ENCODE measurements at regions not wholly inside any gene's neighbourhood (a gene's known extent, or its start where the extent isn't known, plus 50 kb on each side); places are given as distances from the start of the nearest gene placed in this dataset.
A peak's percentile ranks its signal among the peaks of the same experiment; 100 is the strongest.

DNA sequence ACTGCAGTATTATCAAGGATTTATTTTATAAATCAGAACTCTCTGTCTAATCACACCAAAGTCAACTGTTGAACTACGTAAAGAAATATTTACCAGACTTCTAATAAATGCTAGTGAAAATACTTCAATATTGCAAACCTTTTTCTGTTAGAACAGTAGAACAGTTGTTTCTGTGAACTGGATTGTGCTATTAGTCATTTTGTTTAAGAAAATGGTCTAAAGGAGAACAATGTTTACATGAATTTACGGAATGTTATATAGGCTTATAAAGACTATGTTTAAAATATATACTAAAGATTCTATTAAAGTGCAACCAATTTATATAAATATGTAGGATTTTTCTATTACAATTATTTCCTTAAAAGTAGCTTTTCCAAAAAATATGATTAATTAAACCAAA lies 471.4 kb downstream of the FSCB start:
- DNase-seq (ENCODE audit: low spot score in 2 of 2) (no peak), FAIRE-seq (no peak)

DNA sequence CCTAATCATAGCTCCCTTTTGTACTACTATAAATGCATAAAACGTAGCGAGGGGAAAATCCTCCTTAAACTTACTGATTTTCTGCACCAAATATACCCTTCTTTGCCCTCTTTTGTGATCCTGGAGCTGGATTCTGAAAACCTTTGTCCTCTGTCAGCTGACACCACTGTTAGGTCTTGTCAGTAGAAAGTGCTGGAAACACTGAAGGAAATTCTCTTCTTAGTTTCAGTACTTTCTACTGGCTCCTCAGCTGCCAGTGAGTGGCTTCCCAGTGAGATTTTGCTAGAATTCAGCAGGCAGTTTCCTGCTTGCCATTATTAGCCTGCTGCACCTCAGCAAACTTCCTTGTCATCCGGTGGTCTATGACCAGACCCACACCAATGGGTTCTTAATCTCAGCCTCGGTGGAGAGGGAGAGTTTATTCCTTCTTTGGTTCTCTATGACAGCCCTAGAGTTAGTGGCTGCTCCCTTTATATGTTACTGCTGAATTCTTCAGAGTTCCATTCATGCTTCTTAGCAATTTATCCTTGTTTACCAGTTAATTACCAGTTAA lies 476.2 kb downstream of the FSCB start:
- FAIRE-seq (no peak), DNase-seq (ENCODE audit: low spot score in 2 of 2) (no peak)

DNA sequence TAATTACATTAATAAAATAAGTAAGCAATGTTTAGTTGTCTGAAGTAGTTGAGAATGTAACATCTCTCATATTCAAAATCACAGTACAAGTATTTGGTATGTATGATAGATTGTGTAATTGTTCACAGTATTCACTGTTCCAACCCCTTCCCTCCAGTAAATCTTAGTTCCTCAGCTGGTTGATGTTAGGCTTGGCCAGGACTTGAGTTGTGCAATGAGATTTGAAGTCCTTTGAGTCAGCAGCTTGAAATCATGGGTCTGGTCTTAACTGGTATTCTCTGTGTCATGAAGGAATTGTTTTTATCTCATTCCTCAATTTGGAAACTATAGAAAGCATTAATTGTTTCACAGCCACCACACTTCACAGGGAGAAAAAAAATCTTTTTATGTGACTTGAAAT lies 477.1 kb downstream of the FSCB start:
- DNase-seq (ENCODE audit: low spot score in 2 of 2) = no peak
- FAIRE-seq = no peak

DNA sequence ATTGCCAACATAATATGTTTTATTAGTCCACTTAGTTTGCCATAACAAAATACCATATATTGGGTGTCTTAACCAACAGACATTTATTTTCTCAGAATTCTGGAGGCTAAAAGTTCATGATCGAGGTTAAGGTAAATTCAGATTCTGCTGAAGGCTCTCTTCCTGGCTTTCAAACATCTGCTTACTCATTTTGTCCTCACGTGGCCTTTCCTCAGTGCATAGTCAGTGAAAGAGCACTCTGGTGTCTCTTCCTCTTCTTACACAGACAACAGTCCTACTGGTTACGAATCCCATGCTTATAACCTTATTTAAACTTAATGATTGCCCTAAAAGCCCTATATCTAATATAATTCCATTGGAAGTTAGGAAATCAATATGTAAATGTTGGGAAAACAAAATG lies 479.7 kb downstream of the FSCB start:
- FAIRE-seq (no peak), DNase-seq (ENCODE audit: low spot score in 2 of 2) (no peak)

DNA sequence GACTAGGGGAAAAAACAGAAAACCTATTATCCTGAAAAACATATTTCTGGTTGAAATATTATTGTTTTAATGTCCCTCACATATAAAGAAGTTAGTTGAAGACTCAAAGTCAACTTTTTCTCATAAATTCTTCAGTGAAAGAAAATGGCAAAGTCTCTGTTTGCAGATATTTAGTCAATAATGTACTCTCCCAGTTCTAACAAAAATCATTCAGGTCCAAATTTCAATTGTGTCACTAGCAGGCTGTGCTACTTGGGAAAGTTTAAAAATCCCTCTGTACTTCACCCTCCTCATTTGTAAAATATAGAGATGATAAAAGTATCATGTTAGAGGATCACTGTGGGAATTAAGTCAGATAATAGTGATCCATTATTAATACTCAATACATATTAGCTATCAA lies 496.5 kb downstream of the FSCB start:
- DNase-seq (ENCODE audit: low spot score in 2 of 2) = no peak
- FAIRE-seq = no peak

DNA sequence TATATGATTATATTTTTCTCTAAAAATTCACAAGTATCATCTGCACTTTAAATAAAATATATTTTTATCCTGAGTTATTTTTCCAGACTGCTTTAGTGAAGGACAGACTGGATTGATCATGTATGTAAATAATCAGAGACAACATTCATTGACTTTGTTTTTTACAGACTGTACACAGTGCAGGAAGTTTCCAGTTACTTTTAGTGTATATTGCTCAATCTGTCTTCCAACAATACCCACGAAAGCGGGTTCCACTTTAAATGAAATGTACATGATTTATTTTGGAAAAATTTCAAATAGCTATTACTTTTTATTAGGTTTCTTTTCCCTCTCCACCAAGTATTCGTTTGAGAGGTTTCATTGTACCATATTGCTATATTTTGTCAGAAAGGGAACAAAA lies 497.0 kb downstream of the FSCB start:
- DNase-seq (ENCODE audit: low spot score in 2 of 2) (no peak), FAIRE-seq (no peak)

DNA sequence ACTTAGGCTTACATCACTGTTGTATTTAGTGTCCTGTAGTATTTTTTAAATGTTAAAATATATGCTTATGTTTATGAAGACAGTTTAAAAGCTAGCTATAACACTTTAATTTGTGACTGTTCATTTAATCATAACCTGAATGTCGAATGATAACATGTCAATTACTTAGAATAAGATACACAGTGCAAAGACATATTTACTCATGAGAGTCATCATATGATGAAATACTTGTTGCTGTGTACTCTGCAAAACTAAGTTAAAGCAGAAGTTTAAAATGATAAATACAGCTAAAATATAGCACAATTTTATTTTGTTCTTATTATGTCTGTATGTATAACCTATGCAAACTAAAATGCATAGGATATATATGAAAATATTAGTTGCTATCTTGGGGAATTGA lies 497.4 kb downstream of the FSCB start:
- FAIRE-seq = no peak
- DNase-seq (ENCODE audit: low spot score in 2 of 2) = no peak

DNA sequence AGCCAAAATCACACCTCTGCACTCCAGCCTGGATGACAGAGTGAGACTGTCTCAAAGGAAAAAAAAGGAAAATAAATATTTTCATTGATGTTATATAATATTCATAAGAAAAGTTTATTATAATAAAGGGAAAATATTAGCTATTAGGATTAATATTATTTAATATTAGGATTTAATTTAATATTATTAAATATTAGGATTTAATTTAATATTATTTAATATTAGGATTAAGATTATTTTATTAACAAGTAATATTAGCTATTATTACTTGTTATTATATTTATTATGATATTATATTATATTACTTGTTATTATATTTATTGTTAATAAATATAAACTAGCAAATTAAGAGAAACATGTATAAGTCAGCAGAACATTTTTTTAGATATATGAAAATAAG lies 518.1 kb downstream of the FSCB start:
- FAIRE-seq (peak; percentile 99), DNase-seq (ENCODE audit: low spot score in 2 of 2) (no peak)

DNA sequence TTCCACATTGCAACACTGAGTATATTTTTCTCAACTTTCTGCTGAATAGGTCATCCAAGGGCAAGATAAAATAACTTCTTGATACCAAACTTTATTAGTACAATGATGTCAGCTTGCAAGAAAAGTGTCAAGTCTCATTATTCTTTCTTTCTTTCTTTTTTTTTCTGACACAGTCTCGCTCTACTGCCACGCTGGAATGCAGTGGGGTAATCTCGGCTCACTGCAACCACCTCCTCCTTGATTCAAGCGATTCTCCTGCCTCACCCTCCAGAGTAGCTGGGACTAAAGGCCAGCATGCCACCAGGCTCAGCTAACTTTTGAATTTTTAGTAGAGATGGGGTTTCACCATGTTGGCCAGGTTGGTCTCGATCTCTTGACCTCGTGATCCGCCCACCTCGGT lies 523.4 kb downstream of the FSCB start:
- DNase-seq (ENCODE audit: low spot score in 2 of 2) (no peak), FAIRE-seq (no peak)

DNA sequence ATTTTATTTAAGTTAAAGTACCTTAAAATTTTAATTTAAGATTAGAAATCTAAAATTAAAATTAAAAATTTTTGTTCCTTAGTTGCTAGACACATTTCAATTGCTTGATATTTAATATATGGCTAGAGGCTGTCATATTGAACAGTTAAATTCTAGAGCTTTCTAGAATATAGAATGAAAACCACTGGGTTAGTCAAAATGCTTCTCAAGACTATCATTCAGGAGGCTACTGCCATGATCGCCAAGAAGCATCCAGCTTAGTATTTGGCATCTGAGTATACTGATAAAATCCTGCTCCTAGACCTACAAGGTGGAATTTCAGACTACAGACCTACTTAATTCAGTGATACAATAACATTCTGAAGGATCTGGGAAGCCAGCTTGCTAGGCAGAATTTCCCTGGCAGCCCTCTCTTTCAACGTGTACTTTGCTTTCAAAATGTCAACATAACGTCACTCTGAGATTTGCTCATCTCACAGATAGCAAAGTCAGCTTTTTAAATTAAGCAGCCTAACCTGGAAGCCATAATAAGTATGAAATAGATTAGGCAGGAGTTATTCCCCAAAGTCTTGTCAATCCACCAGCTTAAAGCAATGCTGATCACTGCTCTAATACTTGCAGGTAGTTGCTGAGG lies 525.8 kb downstream of the FSCB start:
- no peak for FAIRE-seq
- no peak for DNase-seq (ENCODE audit: low spot score in 2 of 2)

DNA sequence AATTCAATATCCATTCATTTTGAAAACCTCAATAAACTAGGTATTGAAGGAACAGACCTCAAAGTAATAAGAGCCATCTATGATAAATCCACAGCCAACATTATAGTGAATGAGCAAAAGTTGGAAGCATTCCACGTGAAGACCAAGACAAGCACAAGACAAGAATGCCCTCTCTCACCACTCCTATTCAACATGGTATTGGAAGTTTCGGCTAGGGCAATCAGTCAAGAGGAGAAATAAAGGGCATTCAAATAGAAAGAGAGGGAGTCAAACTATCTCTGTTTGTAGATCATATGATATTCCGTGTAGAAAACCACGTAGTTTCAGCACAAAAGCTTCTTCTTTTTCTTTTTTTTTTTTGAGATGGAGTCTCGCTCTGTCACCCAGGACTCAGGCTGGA lies 550.3 kb downstream of the FSCB start:
- no peak for DNase-seq (ENCODE audit: low spot score in 2 of 2)
- FAIRE-seq = no peak

DNA sequence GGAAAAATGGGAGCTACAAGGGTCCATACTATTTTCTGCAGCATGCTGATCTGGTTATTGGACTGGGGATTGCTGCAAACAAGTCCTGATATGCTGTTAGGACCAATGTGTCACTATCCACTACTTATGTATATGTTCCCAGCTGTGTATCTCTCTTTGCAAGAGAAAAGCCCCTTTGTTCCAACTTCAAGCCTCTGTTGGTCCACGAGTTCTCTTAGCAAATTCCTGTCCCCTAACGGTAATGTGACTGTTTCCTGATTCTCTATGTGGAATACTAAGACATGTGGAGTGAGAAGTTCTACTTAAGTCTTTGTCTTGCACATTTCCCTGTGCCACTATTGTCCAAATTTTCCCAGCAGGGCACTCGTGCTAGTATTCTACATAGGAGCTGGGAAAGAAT lies 557.7 kb downstream of the FSCB start:
- no peak for FAIRE-seq
- DNase-seq (ENCODE audit: low spot score in 2 of 2) = no peak

DNA sequence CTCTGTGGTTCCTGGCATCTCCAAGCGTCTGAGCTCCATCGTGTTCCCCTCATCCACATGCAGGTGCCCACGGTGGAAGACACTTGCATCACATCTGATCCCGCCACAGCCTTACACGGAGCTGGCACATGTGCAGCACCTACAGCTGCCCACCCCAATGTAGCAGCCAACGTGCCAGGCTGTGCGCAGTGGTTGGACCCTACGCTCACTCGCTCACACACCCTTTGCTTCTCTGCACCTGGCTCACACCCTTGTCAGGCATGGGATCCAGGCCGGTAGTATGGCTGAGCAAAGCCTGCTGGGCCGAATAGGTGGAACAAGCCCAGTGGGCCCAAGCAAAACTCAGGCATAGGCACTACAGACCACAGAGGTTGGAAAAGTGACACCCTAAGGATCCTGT lies 567.2 kb downstream of the FSCB start:
- no peak for FAIRE-seq
- no peak for DNase-seq (ENCODE audit: low spot score in 2 of 2)

DNA sequence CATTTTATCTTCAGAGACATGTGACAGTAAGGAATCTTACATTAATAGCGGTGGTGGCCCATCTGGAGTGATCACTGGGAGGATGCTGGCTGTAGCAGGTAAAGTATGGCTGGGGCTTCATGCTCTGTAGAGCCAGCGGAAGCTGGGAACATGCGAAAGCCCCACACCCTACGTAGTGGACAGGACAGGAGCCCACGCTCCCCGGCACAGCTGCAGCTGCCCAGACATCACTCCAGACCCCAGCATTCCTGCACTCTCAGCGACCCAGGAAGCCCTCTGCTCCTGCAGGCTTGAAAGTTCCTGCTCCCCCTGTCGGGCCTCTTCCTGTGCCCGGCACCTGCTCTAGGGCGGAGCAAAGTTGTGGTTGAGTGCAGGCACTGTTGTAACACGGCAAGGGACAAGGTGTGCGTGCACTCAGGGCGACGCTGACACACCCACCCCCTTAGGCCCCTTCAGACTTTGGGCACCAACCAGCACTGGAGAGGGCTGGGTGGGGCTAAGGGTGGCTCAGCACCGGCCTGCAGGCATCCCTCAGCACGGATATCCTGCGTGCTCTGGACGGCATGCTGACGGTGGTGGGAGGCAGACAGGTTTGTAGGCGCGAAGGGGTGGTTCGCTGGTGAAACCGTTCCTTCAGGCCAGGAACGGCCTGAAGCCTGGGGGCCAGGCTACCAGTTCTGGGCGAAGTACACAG lies 568.3 kb downstream of the FSCB start:
- no peak for FAIRE-seq
- DNase-seq (ENCODE audit: low spot score in 2 of 2) = no peak

DNA sequence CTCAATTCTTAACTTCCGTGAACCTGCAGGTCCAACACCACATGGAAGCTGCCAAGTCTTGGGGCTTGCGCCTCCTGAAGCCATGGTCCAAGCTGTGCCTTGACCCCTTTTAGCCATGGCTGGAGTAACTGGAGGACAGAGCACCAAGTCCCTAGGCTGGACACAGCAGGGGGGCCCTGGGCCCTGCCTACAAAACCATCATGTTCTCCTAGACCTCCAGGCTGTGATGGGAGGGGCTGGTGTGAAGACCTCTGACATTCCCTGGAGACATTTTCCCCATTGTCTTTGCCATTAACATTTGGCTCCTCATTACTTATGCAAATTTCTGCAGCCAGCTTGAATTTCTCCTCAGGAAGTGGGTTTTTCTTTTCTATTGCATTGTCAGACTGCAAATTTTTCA lies 570.1 kb downstream of the FSCB start:
- DNase-seq (ENCODE audit: low spot score in 2 of 2) (no peak), FAIRE-seq (no peak)

DNA sequence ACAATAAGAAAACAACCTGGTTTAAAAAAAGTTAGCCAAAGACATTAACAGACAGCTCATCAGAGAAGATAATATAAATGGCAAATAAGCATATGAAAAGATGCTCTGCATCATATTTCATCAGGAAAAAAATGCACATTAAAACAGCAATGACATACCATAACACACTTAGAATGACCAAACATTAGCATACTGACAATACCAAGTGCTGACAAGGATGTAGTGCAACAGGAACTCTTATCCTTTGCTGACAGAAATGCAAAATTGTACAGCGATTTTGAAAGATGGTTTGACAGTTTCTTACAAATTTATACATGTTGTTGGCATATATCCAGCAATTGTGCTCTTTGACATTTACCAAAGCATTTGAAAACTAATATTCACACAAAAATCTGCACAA lies 573.0 kb downstream of the FSCB start:
- FAIRE-seq (no peak), DNase-seq (ENCODE audit: low spot score in 2 of 2) (no peak)

DNA sequence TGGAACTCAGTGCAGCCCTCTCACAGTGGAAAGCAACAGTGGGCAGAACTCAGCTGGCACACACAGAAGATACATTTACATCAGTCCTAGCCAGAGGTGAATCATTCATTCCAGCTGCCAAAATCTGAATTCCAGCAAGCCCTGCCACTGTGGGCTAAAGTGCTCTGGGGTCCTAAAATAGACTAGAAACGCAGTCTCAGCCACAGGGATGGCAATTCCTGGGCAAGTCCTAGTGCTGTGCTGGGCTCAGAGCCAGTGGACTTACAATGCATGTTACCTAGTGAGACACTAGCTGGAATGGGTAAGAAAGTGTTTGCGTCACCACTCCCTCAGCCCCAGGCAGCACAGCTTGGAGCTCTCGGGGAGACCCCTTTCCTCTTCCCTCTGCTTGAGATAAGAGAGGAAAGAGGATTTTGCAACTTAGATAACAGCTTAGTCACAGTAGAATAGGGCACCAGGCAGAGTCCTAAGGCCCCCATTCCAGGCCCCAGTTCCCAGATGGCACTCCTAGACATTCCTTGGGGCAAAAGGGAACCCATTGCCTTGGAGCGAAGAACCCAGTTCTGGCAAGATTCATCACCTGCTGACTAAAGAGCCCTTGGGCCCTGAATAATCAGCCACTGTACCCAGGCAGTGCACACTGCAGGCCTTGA lies 592.9 kb downstream of the FSCB start:
- no peak for FAIRE-seq

DNA sequence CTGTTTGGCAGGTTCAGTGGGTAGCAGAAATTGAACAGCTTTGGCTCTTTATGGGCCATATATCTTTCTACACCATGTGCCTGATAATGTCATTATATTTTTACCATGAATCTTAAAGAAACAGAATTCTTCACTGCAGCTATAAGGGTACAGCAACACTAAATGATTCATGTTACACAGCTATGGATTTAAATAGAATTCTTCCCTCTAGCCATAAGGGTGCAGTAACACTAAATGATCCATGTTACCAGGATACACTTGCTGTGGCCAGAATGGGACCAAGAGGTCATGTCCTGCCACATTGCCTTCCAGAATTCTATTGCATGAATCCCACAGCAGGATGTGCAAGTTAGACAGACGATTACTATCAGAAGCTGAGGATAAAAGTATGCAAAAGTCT lies 603.9 kb downstream of the FSCB start:
- no peak for DNase-seq (ENCODE audit: low spot score in 2 of 2)
- no peak for FAIRE-seq

More for the DNA sequence above, 592.9 kb downstream of the FSCB start:
- DNase-seq (ENCODE audit: low spot score in 2 of 2) = no peak

DNA sequence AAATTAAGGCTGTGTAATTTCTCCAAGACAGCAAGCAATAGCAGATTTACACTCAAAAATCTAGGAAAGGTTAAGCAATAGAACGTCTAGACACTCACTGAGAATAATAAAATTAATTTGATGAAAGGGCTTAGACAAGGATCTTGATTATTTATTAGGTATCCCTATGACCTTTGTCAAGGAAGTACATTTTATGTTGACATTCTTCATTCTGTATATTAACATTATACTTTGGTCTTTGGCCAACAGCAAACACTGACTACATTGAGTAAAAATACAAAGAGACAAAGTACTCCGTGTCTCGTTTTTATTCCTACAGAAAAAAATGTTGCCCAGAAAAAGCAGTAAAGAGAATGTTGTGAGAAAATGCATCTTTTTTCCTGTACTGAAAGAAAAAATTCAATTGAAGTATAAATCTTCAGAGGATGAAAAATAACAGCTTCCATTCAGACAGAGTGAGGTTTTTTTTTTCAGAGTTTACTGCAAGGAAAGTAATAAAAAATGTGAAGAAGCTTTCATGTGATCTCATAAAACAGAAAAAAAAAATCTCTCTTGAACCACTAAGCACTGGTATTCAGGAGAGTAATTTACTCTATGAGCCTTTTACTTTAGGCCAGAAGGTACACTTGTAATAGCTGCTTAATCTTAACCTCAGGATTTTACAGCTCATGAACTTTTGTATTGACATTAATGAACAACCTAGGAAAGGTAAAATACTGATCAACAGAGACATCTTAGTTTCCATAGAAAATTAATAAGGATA lies 605.0 kb downstream of the FSCB start:
- FAIRE-seq (no peak), DNase-seq (ENCODE audit: low spot score in 2 of 2) (no peak)

DNA sequence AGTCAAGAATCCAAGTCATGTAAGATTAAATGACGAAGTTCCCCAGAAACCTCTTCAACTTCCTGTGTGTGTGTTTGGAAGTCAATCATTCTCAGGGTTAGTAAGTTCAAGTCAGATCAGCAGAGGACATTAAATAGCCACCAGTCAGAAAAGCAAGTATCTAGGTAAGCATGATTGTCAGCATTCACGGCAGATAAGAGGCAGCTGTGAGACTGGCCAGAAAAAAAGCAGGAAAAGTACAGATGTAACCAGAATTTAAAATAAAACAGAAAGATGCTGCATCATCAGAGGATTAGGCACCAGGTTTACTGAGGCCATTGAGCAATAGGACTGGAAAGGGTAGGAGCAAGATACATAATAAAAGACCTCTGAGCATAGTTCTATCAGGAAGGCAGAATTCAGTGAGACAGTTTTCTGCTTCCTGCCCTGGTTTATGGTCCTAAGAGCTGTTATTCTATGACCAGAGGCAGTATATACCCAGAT lies 606.9 kb downstream of the FSCB start:
- no peak for FAIRE-seq

DNA sequence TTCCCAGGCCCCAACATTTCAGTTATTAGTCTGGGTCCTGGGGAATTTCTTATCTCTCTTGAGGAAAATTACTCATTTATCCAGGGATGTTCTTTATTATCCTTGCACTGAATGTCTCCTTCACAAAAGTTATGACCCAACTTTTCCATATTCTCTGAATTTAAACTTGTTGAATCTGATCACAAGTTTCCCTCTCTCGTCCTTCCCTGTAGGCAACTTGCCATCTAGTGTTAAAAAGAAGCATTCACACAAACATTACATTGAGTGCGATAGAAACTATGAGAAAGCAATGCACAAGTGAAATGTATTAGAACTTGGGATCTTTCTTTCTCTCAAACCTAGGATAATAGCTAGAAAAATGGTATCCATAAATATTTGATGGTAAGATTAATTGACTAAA lies 608.4 kb downstream of the FSCB start:
- DNase-seq (ENCODE audit: low spot score in 2 of 2) = no peak
- no peak for FAIRE-seq

More for the DNA sequence above, 606.9 kb downstream of the FSCB start:
- no peak for DNase-seq (ENCODE audit: low spot score in 2 of 2)
